ENCODE measurements at regions not wholly inside any gene's neighbourhood (a gene's known extent, or its start where the extent isn't known, plus 50 kb on each side); places are given as distances from the start of the nearest gene placed in this dataset.
A peak's percentile ranks its signal among the peaks of the same experiment; 100 is the strongest.
"Not testable (repeated sequence)": the region's sequence is repeated elsewhere in the genome, so short reads cannot be mapped to it uniquely, and the experiment has no call there.

- no peaks in the 10 kb centered on the region for H3K9me3 Mint-ChIP-seq (ENCODE audit: unreplicated experiment)
- H3K27me3 Mint-ChIP-seq (ENCODE audit: insufficient read depth, unreplicated experiment): no peaks in the 10 kb centered on the region
- ChIA-PET CTCF (no interaction called here), POLR2A (no interaction called here)
- H3K4me3 Mint-ChIP-seq (ENCODE audit: unreplicated experiment): no peak overlapping the region
- H3K36me3 Mint-ChIP-seq (ENCODE audit: insufficient read depth, unreplicated experiment): no peaks in the 10 kb centered on the region
- TF ChIP-seq CTCF (IDR thresholded peaks at IDR 0.05; ENCODE audit: unreplicated experiment): no peak
- intact Hi-C loops (cut with micrococcal nuclease): no loop called here
- no peak overlapping the region for H3K27ac Mint-ChIP-seq (ENCODE audit: low read depth, unreplicated experiment)
- no TSS peak for BruUV-seq (replicated peaks)
- no peaks in the 10 kb centered on the region for H3K4me1 Mint-ChIP-seq (ENCODE audit: insufficient read depth, unreplicated experiment)
- DNase-seq (ENCODE audit: unreplicated experiment): no peak
Measured at GRCh38 chr17:54347495-54347894, 524.8 kb downstream of the KIF2B start.

- ChIA-PET POLR2A (interaction anchor here (0.6 kb wide), 1 partner anchor 48 kb away, joined by 3 read pairs; no protein-coding TSS in a partner anchor), CTCF (no interaction called here)
- intact Hi-C loops (cut with micrococcal nuclease): no loop called here
- DNase-seq (ENCODE audit: unreplicated experiment): no peak
- H3K27me3 Mint-ChIP-seq (ENCODE audit: insufficient read depth, unreplicated experiment): no peaks in the 10 kb centered on the region
- TF ChIP-seq CTCF (IDR thresholded peaks at IDR 0.05; ENCODE audit: unreplicated experiment): no peak
- no TSS peak for BruUV-seq (replicated peaks)
- H3K9me3 Mint-ChIP-seq (ENCODE audit: unreplicated experiment): no peaks in the 10 kb centered on the region
- H3K4me1 Mint-ChIP-seq (ENCODE audit: insufficient read depth, unreplicated experiment): no peaks in the 10 kb centered on the region
- H3K36me3 Mint-ChIP-seq (ENCODE audit: insufficient read depth, unreplicated experiment): no peaks in the 10 kb centered on the region
- H3K27ac Mint-ChIP-seq (ENCODE audit: low read depth, unreplicated experiment): no peak overlapping the region
- no peak overlapping the region for H3K4me3 Mint-ChIP-seq (ENCODE audit: unreplicated experiment)
Measured at GRCh38 chr17:54348234-54348633, 525.5 kb downstream of the KIF2B start.

- Mint-ChIP-seq H3K27me3 (ENCODE audit: insufficient read depth, unreplicated experiment) (no peaks in the 10 kb centered on the region), H3K36me3 (ENCODE audit: insufficient read depth, unreplicated experiment) (no peaks in the 10 kb centered on the region), H3K4me1 (ENCODE audit: insufficient read depth, unreplicated experiment) (peaks cover 7% of the 10 kb centered on the region), H3K27ac (ENCODE audit: low read depth, unreplicated experiment) (no peak overlapping the region), H3K9me3 (ENCODE audit: unreplicated experiment) (peaks cover 13% of the 10 kb centered on the region), H3K4me3 (ENCODE audit: unreplicated experiment) (peak overlapping the region; percentile 8)
- intact Hi-C loops (cut with micrococcal nuclease): no loop called here
- ChIA-PET CTCF (interaction anchor here (0.6 to 0.7 kb wide), 2 partner anchors 86 to 1701 kb away, joined by 3 to 5 read pairs; no protein-coding TSS in a partner anchor), POLR2A (no interaction called here)
- TF ChIP-seq CTCF (IDR thresholded peaks at IDR 0.05; ENCODE audit: unreplicated experiment): no peak
- DNase-seq (ENCODE audit: unreplicated experiment): peak; percentile 1
- no TSS peak for BruUV-seq (replicated peaks)
Measured at GRCh38 chr17:54353789-54354525, 531.2 kb downstream of the KIF2B start.

GRCh38 chr17:54361073-54361472 is 538.3 kb downstream of the KIF2B start:
- peaks cover 20% of the 10 kb centered on the region for H3K9me3 Mint-ChIP-seq (ENCODE audit: unreplicated experiment)
- DNase-seq (ENCODE audit: unreplicated experiment); H3K4me1 Mint-ChIP-seq (ENCODE audit: insufficient read depth, unreplicated experiment); H3K27ac Mint-ChIP-seq (ENCODE audit: low read depth, unreplicated experiment); H3K36me3 Mint-ChIP-seq (ENCODE audit: insufficient read depth, unreplicated experiment); intact Hi-C loops (cut with micrococcal nuclease); H3K4me3 Mint-ChIP-seq (ENCODE audit: unreplicated experiment); H3K27me3 Mint-ChIP-seq (ENCODE audit: insufficient read depth, unreplicated experiment); BruUV-seq (replicated peaks); POLR2A ChIA-PET: not testable (repeated sequence)
- CTCF ChIA-PET: interaction anchor here (0.6 kb wide), 1 partner anchor 1168 kb away, joined by 3 read pairs; no protein-coding TSS in a partner anchor

Data from MCF 10A (cell line).